Amygdala (tissue), 56 donors: ENCODE measurements at regions not wholly inside any gene's neighbourhood (a gene's known extent, or its start where the extent isn't known, plus 50 kb on each side); places are given as distances from the start of the nearest gene placed in this dataset.
"Not testable (repeated sequence)": the region's sequence is repeated elsewhere in the genome, so short reads cannot be mapped to it uniquely, and the experiment has no call there.

Source experiments
- DNase-seq, 56 donors: peaks; one replicate each; lab custom pipeline; 2025; lab: John Stamatoyannopoulos, UW

DNA sequence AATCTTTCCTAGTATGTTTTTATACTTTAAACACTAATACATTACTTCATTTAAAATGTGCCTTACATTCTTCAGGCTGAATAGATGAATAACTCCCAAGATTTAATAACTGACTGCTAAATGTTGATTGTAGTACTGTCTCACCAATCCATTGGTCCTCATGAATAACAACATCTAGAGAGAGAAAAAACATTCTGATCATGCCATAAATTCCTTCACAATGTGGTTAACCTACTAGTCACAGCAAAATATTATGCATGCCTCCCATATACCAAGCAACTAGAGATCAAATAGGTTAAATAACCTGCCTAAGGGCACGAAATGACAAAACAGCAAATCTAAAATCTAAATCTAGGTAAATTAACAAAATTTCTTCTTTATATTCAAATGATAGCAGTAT, 66.2 kb downstream of the SYT15 start:
- DNase-seq: not testable (repeated sequence)

- DNase-seq: not testable (repeated sequence)
These were observed 67.2 kb downstream of the SYT15 start for GRCh38 chr10:46646132-46646531.

DNA sequence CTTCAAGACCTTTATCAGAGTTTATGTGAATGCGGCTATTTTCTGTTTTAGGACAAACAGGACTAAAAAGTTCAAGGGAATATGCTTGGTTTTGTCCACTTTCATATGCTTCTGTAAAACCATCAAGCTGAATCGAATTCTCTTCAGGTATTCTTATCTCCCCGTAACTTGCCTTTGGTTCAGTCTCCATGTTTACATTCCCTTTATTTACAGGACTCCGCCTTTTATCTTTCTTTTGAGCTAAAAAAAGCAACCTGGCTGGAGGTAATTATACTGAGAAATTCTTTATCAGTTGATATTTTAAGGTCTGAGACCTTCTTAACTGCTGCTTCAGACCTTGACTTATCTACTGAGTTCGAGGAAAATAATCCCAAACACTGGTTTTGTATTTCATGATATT, 72.0 kb downstream of the SYT15 start:
- not testable (repeated sequence) for DNase-seq

GRCh38 chr10:46657437-46657836, 78.5 kb downstream of the SYT15 start:
- DNase-seq: not testable (repeated sequence)

- DNase-seq: not testable (repeated sequence)
These were observed 81.3 kb downstream of the SYT15 start for GRCh38 chr10:46660027-46660834.

DNA sequence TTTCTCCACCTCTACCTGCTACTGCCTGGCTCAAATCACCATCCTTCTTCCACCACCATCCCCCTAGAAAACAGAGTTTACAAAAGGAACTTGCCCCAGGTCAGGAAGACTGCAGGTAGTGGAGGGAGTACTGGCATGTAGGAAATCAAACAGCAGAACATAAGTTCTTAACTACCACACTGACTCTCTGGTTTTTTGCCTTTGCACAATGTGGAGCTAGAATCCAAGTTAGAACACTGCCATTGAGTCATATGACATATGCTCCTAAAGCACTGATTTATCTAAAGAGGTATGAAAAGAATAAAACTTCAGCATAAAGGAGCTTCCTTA, 81.9 kb downstream of the SYT15 start:
- DNase-seq: not testable (repeated sequence)

- DNase-seq: not testable (repeated sequence)
These were observed 86.6 kb downstream of the SYT15 start for GRCh38 chr10:46665536-46665935.

GRCh38 chr10:46668357-46668997, 89.5 kb downstream of the SYT15 start:
- not testable (repeated sequence) for DNase-seq

- not testable (repeated sequence) for DNase-seq
These were observed 99.0 kb downstream of the SYT15 start for GRCh38 chr10:46677836-46678435.

DNA sequence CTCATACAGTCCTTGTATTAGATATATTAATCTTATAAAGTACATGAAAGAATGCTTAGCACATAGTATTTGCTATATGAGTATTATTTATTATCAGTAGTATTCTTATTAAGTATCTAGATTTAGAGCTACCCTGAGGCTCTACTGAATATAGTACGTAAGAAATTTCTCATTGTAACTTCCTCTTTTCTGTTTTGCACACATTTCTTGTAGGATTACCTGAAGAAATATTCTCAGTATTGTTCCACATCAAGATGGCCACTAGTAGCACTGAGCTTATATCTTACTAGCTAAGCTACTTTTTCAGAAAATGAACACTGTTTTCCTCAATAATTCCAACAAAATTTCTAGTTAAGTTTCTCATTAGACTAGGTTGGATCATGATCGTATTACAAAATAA, 112.5 kb downstream of the SYT15 start:
- not testable (repeated sequence) for DNase-seq

- not testable (repeated sequence) for DNase-seq
These were observed 114.3 kb downstream of the SYT15 start for GRCh38 chr10:46693218-46693617.

GRCh38 chr10:46717264-46717663, 138.3 kb downstream of the SYT15 start:
- DNase-seq: not testable (repeated sequence)

DNA sequence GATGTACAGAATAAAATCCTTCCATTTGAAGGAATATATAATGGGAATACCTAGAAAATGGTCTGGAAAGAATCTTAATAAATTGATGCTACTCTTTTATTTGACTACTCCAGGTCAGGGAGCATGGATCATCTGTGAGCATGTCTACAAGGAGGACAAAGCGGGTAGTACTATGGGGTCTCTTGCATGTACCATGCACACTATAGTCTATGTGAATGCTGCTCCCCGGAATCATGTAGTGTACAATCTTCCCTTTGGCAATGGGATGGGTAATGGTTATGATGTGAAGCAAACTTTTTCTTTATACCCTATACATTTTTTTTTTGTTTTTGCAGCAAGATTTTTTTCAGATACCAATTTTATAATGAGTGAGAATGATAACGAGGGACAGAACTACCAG, 139.1 kb downstream of the SYT15 start:
- DNase-seq: not testable (repeated sequence)

- DNase-seq: peak in 13 of 56 donors; percentile 3 to 56 (median 17)
These were observed 141.5 kb downstream of the SYT15 start for GRCh38 chr10:46720386-46720785.

DNA sequence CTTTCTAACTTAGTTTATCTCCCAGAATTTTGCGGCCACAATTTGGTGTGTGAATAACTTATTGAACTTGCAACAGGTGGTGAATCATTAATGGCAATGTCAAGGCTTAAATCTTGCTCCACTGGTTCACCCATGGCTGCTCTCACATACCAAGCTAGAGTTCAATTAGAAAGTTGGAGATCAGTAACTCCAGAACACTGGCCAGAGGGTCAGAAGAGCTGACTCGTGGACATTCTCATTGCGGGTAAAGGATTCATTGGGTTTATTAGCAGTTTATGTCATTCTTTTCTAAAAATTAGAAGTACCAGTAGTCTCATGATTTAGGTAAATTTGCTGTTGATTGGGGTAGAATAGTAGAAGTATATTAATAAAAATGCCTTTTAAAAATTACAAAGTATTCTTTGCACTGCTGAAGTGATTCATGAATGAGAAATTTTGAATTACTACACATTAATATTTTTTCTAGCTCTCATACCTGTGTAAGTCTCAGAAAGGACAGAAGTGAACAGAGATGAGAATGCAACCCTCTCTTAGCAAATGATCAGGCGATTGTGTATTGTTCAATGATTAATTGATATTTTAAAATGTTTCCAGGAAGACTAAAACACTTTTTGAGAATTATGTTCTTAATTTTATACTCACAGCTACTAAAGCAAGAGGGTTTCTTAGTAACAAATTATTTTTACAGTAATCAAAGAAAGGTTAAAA, 142.0 kb downstream of the SYT15 start:
- DNase-seq: not testable (repeated sequence)

- DNase-seq: not testable (repeated sequence)
These were observed 145.3 kb downstream of the SYT15 start for GRCh38 chr10:46724258-46724657.

DNA sequence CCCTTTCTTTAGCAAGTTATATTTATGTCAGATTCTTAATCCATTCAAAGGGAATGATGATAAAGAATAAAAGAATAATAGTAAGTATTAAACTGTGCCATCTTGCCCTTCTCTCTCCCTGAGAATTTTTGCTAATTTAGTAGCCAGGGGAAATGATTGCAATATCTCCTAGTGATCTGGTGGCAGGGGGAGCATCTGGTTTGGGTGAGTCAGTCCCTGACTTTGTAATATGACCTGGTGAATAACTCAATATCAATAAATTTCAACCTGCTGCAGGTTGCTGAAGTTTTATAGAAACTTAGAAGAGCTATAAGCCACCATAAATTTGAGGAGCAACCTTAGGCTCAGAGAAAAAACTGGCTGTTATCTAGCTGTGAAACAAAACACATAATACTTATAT, 149.4 kb downstream of the SYT15 start:
- not testable (repeated sequence) for DNase-seq

GRCh38 chr10:46730729-46731128, 151.8 kb downstream of the SYT15 start:
- not testable (repeated sequence) for DNase-seq

- DNase-seq: not testable (repeated sequence)
These were observed 154.8 kb downstream of the SYT15 start for GRCh38 chr10:46733635-46734261.

DNA sequence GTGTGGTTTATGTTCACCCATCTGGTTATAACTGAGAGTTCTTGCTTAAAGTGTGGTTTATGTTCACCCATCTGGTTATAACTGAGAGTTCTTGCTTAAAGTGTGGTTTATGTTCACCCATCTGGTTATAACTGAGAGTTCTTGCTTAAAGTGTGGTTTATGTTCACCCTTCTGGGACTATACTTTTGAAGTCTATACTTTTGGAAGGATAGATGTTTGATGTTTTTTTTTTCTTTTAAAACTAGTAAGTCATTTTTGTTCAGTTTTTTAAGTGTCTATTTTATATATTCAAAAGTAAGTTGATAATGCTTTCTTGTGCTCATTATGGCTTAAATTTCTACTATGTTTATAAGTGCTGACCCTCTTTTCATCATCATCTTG, 155.3 kb downstream of the SYT15 start:
- DNase-seq: not testable (repeated sequence)
